Activated naive CD4-positive, alpha-beta T cell treated with anti-CD3 and anti-CD28 coated beads, Interleukin-2, amount 50 U/mL, for 16 hours (primary cell): ENCODE measurements at regions not wholly inside any gene's neighbourhood (a gene's known extent, or its start where the extent isn't known, plus 50 kb on each side); places are given as distances from the start of the nearest gene placed in this dataset.
"Not testable (repeated sequence)": the region's sequence is repeated elsewhere in the genome, so short reads cannot be mapped to it uniquely, and the experiment has no call there.

ENCODE experiments used
- DNase-seq: peaks from one replicate; pipeline ENCODE4 v3.0.0-alpha.2; 2020

GRCh38 chr2:122680662-122681061 lies 925.2 kb downstream of the TSN start:
- DNase-seq, result no peak

GRCh38 chr2:122681626-122682025 lies 926.2 kb downstream of the TSN start:
- no peak for DNase-seq

GRCh38 chr2:122682356-122682755 lies 926.9 kb downstream of the TSN start:
- no peak for DNase-seq

DNA sequence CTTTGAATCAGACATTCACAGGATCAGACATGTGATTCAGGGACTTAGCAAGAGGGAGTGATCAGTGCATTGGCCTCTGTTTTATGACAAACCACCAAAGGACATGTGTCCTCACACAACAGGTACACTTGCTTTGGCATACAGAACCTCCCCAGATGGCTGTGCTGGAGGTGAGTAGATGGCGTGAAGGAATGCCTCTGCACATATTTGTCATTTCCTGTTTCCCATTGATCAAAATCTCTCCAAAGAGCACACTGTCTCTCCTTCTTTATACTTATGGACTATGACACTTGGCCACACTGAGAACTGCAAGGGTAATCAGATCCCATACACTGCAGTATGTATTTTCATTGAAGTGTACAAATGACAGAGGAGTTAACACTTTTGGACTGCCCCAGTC lies 927.6 kb downstream of the TSN start:
- DNase-seq, result no peak

- DNase-seq, result no peak
Measured at GRCh38 chr2:122692400-122693083, 937.1 kb downstream of the TSN start.

GRCh38 chr2:122697415-122697814 lies 942.0 kb downstream of the TSN start:
- no peak for DNase-seq

DNA sequence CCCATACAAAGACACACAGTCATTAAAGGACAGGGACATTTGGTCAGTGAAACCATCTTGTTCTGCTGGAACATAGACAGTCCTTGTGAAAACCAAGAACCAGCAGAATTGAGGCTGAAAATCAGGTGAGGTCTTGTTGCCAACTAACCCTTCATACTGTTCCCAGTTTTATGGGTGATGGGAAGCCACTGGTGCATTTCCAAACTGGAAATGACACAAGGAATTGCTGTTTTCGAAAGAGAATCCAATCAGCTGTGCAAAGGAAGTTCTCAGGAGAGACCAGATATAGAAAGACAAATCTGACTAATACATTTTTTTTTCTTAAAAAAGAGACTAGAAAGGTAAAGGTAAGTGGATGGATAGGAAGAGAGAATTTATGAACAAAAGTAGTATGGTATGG lies 948.2 kb downstream of the TSN start:
- no peak for DNase-seq

DNA sequence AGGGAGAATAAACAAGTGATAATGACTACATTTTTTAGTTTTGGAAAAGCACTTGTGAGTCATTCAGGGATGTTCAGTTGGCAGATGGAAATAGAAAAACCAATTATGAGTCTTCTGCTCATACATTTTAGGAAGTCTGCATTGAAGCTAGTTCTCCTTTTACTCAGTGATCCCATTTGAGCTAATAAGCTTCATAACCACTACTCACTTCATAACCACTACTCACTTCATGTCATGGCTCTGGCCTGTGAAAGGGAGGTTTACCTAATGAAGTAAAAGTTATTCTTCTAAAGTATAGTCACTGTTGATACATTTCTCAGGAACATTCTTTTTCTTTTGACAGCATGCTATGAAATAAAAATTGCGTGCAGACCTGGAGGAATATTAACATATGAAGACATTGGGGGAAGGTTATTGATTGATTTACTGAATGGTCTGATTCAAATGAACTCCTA lies 948.7 kb downstream of the TSN start:
- DNase-seq, result no peak

DNA sequence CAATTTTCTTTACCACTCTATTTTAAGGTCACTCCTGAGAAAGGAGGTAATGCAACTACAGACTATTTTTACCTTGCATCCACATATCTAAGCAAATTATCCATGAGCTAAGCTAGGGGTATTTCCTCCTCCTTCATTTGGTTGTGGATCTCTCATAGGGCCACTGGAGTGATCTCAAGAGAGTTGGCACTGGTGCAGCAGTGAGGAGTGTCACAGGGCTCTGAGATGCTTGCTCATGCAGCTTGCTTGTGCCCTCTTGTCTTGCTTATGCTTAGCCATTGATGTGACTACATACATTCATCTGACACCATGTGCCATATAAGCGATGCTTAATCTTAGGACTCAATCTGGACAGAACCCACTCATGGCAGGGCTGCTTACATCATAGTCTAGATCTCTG lies 950.3 kb downstream of the TSN start:
- DNase-seq, result no peak

GRCh38 chr2:122706757-122707223 lies 951.3 kb downstream of the TSN start:
- no peak for DNase-seq

- no peak for DNase-seq
Measured at GRCh38 chr2:122707224-122707824, 951.9 kb downstream of the TSN start.

DNA sequence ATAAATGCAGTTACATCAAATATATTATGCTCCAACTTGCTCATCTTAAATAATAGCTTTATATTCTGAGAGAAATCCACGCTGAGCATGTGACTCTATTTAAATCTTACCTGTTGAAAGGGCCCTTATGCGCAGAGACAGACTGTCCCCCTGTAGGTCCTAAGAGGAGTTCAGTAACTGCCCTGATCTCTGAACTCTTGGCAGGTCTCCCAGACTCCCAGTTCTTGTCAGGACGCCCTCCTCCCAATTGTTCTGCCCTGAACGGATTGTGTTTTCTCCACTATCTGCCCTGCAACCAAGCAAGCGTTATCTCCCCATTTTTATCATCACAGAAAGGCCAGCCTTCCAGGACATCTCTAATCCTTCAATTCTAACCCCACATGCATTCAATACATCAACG lies 954.6 kb downstream of the TSN start:
- no peak for DNase-seq

DNA sequence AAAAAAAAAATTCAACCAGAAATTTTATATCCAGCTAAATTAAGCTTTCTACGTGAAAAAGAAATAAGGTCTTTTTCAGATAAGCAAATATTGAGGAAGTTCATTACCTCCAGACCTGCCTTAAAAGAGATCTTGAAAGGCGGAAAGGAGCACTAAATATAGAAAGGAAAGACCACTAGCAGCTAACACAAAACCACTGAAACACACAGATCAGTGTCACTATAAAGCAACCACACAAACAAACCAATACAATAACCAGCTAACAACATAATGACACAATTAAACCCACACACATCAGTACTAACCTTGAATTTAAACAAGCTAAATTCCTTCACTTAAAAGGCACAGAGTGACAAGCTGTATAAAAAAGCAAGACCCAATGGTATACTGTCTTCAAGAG lies 958.3 kb downstream of the TSN start:
- no peak for DNase-seq

GRCh38 chr2:122720822-122721221 lies 965.4 kb downstream of the TSN start:
- not testable (repeated sequence) for DNase-seq

DNA sequence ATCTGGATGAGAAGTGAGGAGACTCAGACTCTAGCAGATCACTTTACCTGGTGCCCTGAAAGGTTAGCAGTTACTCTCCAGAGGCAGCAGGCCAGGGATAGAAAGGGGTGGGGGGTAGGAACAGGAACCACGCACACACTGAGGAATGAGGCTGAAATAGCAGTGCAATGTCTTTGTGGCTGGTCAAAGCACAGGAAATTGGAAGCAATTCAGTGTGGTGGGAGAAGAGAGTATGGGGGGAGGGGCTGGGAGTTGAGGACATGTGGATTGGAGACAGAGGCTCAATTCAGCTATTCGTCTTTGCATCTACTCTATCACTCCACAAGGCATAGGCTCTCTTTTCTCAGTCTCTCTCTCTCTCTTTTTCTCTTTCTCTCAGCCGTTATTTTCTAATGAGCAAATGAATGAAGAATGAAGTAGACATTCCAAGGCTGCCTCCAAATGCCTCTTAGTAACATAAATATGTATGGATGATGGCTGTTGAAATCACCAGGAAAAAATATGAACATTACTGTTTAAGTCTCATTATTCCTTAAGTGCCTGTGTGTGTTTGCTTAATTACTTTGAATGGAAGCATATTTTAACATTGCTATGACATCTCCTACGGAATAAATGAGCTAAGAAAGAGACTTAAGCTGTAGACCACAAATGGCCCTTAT lies 979.4 kb downstream of the TSN start:
- no peak for DNase-seq

GRCh38 chr2:122736279-122736678 lies 980.8 kb downstream of the TSN start:
- DNase-seq, result no peak

DNA sequence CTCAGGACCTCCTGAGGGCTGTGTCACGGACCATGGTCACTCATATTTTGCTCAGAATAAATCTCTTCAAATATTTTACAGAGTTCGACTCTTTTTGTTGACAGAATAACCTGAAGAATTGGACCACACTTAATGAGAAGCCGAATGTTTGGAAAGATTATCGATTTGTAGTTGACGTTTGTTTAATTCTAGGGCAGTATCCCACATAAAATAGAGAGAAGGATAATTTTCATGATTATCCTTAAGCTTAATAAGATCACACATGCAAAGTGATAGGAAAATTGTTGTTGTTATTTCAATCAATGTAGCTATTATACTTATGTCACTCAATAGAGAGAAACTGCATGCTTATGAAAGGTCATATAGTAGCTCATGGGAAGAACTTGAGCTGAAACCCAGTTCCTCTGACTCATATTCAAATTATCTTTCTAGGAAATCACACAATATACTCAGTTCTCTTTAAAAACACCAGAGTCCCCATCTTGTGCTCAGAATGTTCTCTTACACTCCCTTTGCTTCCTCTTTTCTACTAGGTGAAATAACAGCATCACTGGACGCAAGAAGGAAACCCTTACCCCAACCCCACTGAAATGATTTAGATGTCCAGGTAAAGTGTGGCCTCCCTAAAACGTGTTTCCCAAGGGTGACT lies 982.1 kb downstream of the TSN start:
- no peak for DNase-seq

DNA sequence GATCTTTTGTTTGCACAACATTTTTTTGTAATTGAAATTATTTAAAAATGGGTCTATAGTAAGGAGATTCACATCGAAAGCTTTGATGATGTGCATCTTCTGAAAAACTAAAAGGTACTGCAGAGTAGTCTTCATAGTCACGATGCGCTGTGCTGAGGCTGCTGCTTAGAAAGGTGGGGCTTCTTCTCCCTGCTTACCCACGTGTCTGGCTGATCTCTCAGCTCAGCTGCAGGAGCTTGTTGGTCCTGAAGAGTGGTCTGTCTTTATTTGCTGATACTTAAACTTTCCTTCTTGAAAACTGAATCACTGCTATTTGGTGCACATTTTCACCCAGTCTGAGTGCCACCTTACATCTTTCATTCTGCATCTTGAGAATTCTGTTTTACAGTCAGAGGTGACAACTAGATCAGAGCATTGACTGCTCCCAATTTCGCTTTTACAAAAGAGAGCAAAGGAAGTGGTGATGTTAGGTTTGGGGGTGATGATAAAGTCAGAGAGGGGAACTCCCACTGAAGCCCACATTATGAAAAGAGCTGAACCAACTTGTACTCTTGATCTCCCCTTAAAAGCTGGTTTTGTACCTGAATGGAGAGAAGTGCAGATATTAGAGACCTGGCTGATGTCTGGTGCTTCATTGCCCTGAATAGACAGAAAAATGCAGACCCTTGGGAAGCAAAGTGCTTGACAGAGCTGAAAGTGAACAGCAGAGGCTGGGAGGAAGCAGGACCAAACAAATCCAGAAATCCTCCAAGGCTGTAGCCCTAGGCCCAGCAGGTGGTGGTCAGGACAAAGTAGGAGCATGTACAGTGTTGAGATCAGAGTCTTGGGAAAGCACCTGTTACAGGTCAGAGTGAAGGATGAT lies 984.5 kb downstream of the TSN start:
- no peak for DNase-seq

GRCh38 chr2:122740594-122740948 lies 985.1 kb downstream of the TSN start:
- no peak for DNase-seq

DNA sequence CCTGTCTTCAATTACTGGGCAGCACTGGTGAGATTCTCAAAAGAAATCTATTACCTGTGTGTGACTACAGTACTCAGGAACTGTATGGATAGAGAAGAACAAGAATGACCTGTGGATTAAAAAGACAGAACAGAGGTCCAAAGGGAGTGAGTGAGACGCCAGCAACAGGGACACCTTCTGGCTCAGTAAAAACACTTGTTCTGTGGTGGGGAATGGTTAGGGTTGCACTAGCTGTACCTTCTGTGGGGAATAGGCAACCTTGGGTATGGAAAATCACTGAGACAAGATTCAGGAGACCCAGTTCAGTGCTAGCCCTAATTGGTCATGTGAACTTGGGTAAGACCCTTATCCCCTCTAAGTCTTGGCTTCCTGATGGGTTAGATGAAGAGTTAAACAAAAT lies 986.0 kb downstream of the TSN start:
- no peak for DNase-seq

DNA sequence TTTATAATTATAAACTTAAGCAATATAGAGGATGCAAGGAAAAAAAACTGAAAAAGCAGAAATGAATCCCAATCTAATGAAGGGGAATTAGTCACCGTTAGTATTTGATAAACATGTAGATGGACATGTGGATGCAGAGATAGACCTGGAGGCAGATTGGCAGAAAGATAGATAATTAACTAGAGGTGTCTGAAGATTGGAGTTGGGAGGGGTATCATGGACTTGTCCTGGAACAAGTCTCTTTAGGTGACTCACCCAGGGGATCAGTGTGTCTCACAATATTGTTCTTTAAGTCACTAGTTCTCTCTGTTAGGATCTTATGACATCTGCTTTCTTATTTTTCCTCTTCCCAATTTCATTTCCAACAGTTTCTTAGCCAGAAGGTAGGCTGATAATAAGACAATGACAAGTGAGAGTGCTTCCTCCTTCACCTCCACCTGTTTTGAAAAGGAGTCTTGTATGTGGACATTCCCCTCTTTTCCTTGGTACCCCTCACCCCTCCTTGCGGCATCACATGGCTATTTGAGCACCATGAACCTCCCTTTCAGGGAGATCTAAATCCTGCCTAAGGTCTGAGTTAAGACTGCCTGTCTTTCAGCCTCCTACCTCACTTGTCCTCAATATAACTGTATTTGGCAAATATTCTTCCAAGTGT lies 987.7 kb downstream of the TSN start:
- DNase-seq, result no peak

DNA sequence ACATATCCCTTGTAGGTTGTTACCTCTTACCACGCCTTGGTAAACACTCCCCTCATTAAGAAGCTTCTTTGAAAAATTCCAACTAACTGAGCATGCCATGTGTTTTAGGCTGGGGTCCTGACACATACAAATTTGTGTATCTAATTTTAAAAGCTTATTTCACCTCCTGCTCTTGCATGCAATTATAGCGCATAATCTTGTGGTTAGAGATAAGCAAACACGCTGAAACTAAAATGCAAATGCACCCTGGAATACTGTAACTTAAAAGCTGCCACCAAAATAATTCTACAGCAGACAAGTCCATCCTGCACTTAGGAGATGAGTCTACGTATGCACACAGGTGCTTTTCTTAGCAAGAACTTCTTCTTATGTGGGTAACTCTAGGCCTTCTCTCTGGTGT lies 990.2 kb downstream of the TSN start:
- DNase-seq, result no peak
